H1 (cell line): ENCODE measurements at regions not wholly inside any gene's neighbourhood (a gene's known extent, or its start where the extent isn't known, plus 50 kb on each side); places are given as distances from the start of the nearest gene placed in this dataset.

Experiments used
- CTCF ChIA-PET: fragments of 300-600 bp; sonication (Branson Sonifier 250); formaldehyde crosslinking; loops from one replicate; lab custom pipeline; 2021; ENCODE audit not compliant: partially characterized antibody; lab: Charles Lee
- POLR2A ChIA-PET: fragments of 300-600 bp; sonication (Branson Sonifier 250); formaldehyde crosslinking; loops from one replicate; lab custom pipeline; 2021; ENCODE audit warnings: inconsistent platforms; ENCODE audit not compliant: partially characterized antibody; lab: Charles Lee
- DNase-seq, 2 experiments: peaks; one replicate each; pipeline versions ENCODE4 v3.0.0 to v3.0.0-alpha.2; 2010 to 2022; ENCODE audit warnings: low spot score in 2 of 2, low read depth in 1 of 2, mixed read lengths in 1 of 2
- FAIRE-seq: peaks from 2 replicates; lab custom pipeline; 2011; peaks lifted over from hg19 to GRCh38; lab: Jason Lieb, UNC
- H2AFZ ChIP-seq: 2 replicates; pipeline ENCODE4 v1.8.1; 2012; ENCODE audit warnings: low read length, inconsistent platforms
- H2AK5ac ChIP-seq: 2 replicates; pipeline ENCODE4 v1.6.1; 2013; ENCODE audit warnings: low read depth, low read length
- H2BK120ac ChIP-seq: replicated peaks from 2 replicates; pipeline ENCODE3; 2013; ENCODE audit warnings: low read depth, low read length, inconsistent platforms
- H2BK12ac ChIP-seq: 2 replicates; pipeline ENCODE4 v1.6.1; 2013; ENCODE audit warnings: low read depth, low read length
- H2BK15ac ChIP-seq: 2 replicates; pipeline ENCODE4 v1.6.1; 2013; ENCODE audit warnings: low read length
- H2BK20ac ChIP-seq: 2 replicates; pipeline ENCODE4 v1.6.1; 2013; ENCODE audit warnings: low read length
- H2BK5ac ChIP-seq: 2 replicates; pipeline ENCODE4 v1.6.1; 2013; ENCODE audit warnings: low read depth, low read length
- H3K14ac ChIP-seq: 2 replicates; pipeline ENCODE4 v1.6.1; 2013; ENCODE audit warnings: inconsistent platforms; ENCODE audit not compliant: insufficient read length
- H3K18ac ChIP-seq: 2 replicates; pipeline ENCODE4 v1.6.1; 2013; ENCODE audit warnings: low read length; ENCODE audit errors: extremely low read depth
- H3K23ac ChIP-seq: 2 replicates; pipeline ENCODE4 v1.6.1; 2013; ENCODE audit warnings: inconsistent platforms; ENCODE audit not compliant: insufficient read length
- H3K23me2 ChIP-seq: 2 replicates; pipeline ENCODE4 v1.6.1; 2013; ENCODE audit warnings: low read depth, low read length
- H3K27ac ChIP-seq: 2 replicates; pipeline ENCODE4 v1.6.1; 2011; ENCODE audit warnings: low read depth, low read length, inconsistent platforms
- H3K27me3 ChIP-seq, 4 experiments: replicated peaks in 1 of 4; 1 replicate in 1 of 4; 2 replicates in 3 of 4; pipeline versions ENCODE4 v1.6.1 to v1.8.1; 2011 to 2013; ENCODE audit warnings: low read length in 3 of 4, mild to moderate bottlenecking in 3 of 4, inconsistent platforms in 2 of 4, mixed read lengths in 2 of 4, moderate library complexity in 1 of 4; ENCODE audit not compliant: control insufficient read depth in 3 of 4, insufficient read depth in 3 of 4; ENCODE audit errors: extremely low read depth in 1 of 4
- H3K36me3 ChIP-seq, 4 experiments: 2 replicates each; pipeline versions ENCODE4 v1.6.1 to v1.8.1; 2011 to 2013; ENCODE audit warnings: mild to moderate bottlenecking in 4 of 4, low read length in 3 of 4, moderate library complexity in 2 of 4, control low read depth in 1 of 4, inconsistent platforms in 1 of 4; ENCODE audit not compliant: insufficient read depth in 4 of 4, control insufficient read depth in 2 of 4
- H3K4ac ChIP-seq: replicated peaks from 2 replicates; pipeline ENCODE3; 2013; ENCODE audit warnings: low read length, low read depth, mixed read lengths, inconsistent platforms; ENCODE audit not compliant: insufficient read length
- H3K4me1 ChIP-seq, 4 experiments: replicated peaks in 1 of 4; 1 replicate in 1 of 4; 2 replicates in 3 of 4; pipeline versions ENCODE4 v1.6.1 to v1.8.1; 2011 to 2013; ENCODE audit warnings: low read length in 3 of 4, inconsistent platforms in 2 of 4, mixed read lengths in 1 of 4; ENCODE audit not compliant: insufficient read depth in 4 of 4, control insufficient read depth in 3 of 4
- H3K4me2 ChIP-seq, 2 experiments: 2 replicates each; pipeline versions ENCODE4 v1.6.1 to v1.8.1; 2011 to 2013; ENCODE audit warnings: low read depth in 2 of 2, low read length in 2 of 2, control low read depth in 1 of 2, inconsistent platforms in 1 of 2, mild to moderate bottlenecking in 1 of 2; ENCODE audit not compliant: insufficient read depth in 1 of 2
- H3K4me3 ChIP-seq, 4 experiments: fragments of 200-600, 300-600 bp in 1 of 4; sonication (generic), shearing (Covaris generic), sonication (Bioruptor Twin) in 1 of 4; 2 replicates each; pipeline versions ENCODE4 v1.5.1 to v1.8.1; 2011 to 2016; ENCODE audit warnings: low read length in 4 of 4, low read depth in 3 of 4, control low read depth in 2 of 4, inconsistent platforms in 2 of 4, mild to moderate bottlenecking in 2 of 4, mixed read lengths in 1 of 4, moderate library complexity in 1 of 4; ENCODE audit not compliant: insufficient read depth in 2 of 4; ENCODE audit errors: extremely low read depth in 1 of 4
- H3K56ac ChIP-seq: replicated peaks from 2 replicates; pipeline ENCODE3; 2013; ENCODE audit warnings: low read depth, mild to moderate bottlenecking, mixed read lengths, low read length, inconsistent platforms; ENCODE audit not compliant: insufficient read length
- H3K79me1 ChIP-seq: 2 replicates; pipeline ENCODE4 v1.6.1; 2013; ENCODE audit warnings: low read depth, low read length, control low read depth
- H3K79me2 ChIP-seq, 2 experiments: 2 replicates each; pipeline versions ENCODE4 v1.6.1 to v1.8.1; 2012 to 2013; ENCODE audit warnings: low read length in 2 of 2, mild to moderate bottlenecking in 2 of 2, inconsistent platforms in 1 of 2; ENCODE audit not compliant: insufficient read depth in 2 of 2, control insufficient read depth in 1 of 2
- H3K9ac ChIP-seq, 4 experiments: replicated peaks in 1 of 4; 1 replicate in 1 of 4; 2 replicates in 3 of 4; pipeline versions ENCODE4 v1.6.1 to v1.8.1; 2011 to 2013; ENCODE audit warnings: low read depth in 3 of 4, low read length in 3 of 4, control low read depth in 2 of 4, mild to moderate bottlenecking in 2 of 4, moderate library complexity in 2 of 4, inconsistent platforms in 1 of 4; ENCODE audit errors: extremely low read depth in 1 of 4
- H3K9me3 ChIP-seq, 2 experiments: 2 replicates each; pipeline versions ENCODE4 v1.6.1 to v1.8.1; 2012 to 2013; ENCODE audit warnings: mild to moderate bottlenecking in 2 of 2, moderate library complexity in 2 of 2, control low read depth in 1 of 2, inconsistent platforms in 1 of 2, low read depth in 1 of 2, low read length in 1 of 2, mixed read lengths in 1 of 2; ENCODE audit not compliant: insufficient read depth in 2 of 2
- H4K20me1 ChIP-seq, 2 experiments: replicated peaks in 1 of 2; 2 replicates each; pipeline versions ENCODE3 to v1.8.1; 2011 to 2013; ENCODE audit warnings: inconsistent platforms in 2 of 2, low read length in 2 of 2, mild to moderate bottlenecking in 1 of 2; ENCODE audit not compliant: insufficient read depth in 2 of 2, control insufficient read depth in 1 of 2
- H4K5ac ChIP-seq: 2 replicates; pipeline ENCODE4 v1.6.1; 2013; ENCODE audit warnings: low read length, low read depth, mixed read lengths, inconsistent platforms; ENCODE audit not compliant: insufficient read length
- H4K8ac ChIP-seq: 2 replicates; pipeline ENCODE4 v1.8.0; 2013; ENCODE audit warnings: mild to moderate bottlenecking, moderate library complexity, low read length, inconsistent platforms; ENCODE audit not compliant: insufficient read depth; ENCODE audit errors: extremely low read depth
- H4K91ac ChIP-seq: replicated peaks from 2 replicates; pipeline ENCODE3; 2013; ENCODE audit warnings: low read length, mixed read lengths, inconsistent platforms; ENCODE audit not compliant: insufficient read length
- EZH2 ChIP-seq: fragments of 200-600 bp; sonication (generic); IDR thresholded peaks from 2 replicates; pipeline ENCODE4 v1.7.1; 2012; ENCODE audit warnings: low read depth, mild to moderate bottlenecking, moderate library complexity, low read length, inconsistent platforms; ENCODE audit not compliant: severe bottlenecking
- JUN ChIP-seq: IDR thresholded peaks from 2 replicates; pipeline ENCODE4 v1.6.1; 2011; ENCODE audit warnings: low read depth, mild to moderate bottlenecking, improper control_type of control experiment, low read length
- KDM1A ChIP-seq: fragments of 200-600, 300-600 bp; sonication (generic); IDR thresholded peaks from 2 replicates; pipeline ENCODE4 v1.7.1; 2016; ENCODE audit warnings: mild to moderate bottlenecking, low read length, borderline replicate concordance
- NRF1 ChIP-seq: IDR thresholded peaks from 2 replicates; pipeline ENCODE4 v1.6.1; 2011; ENCODE audit warnings: mild to moderate bottlenecking, low read depth, low read length, improper control_type of control experiment
- RAD21 ChIP-seq, 2 experiments: IDR thresholded peaks in 1 of 2; conservative IDR thresholded peaks in 1 of 2; 2 replicates each; pipeline ENCODE4 v1.6.1; 2011; ENCODE audit warnings: low read depth in 2 of 2, low read length in 2 of 2, improper control_type of control experiment in 1 of 2, inconsistent platforms in 1 of 2, mild to moderate bottlenecking in 1 of 2, moderate library complexity in 1 of 2
- SIRT6 ChIP-seq: IDR thresholded peaks from one replicate; pipeline ENCODE4 v1.7.1; 2012; ENCODE audit warnings: low read length, inconsistent platforms
- SP1 ChIP-seq: IDR thresholded peaks from 2 replicates; pipeline ENCODE4 v1.6.1; 2011; ENCODE audit warnings: low read depth, low read length
- SP4 ChIP-seq: IDR thresholded peaks from 2 replicates; pipeline ENCODE4 v1.6.1; 2012; ENCODE audit warnings: low read length, inconsistent platforms
- TAF7 ChIP-seq: optimal IDR thresholded peaks from 2 replicates; pipeline ENCODE3; 2011; ENCODE audit warnings: low read depth, mild to moderate bottlenecking, inconsistent platforms, low read length, moderate library complexity, borderline replicate concordance
- YY1 ChIP-seq: IDR thresholded peaks from 2 replicates; pipeline ENCODE4 v1.6.1; 2011; ENCODE audit warnings: low read depth, mild to moderate bottlenecking, low read length
- WGBS, 2 experiments: shearing (Covaris generic) in 1 of 2; methylation state at CpG; one replicate each; pipeline versions ENCODE4 v1.1.6 to v1.1.7; 2013 to 2015; ENCODE audit warnings: low lambda C conversion rate in 2 of 2, mixed read lengths in 2 of 2, inconsistent platforms in 1 of 2, low coverage in 1 of 2, missing lambda C conversion rate in 1 of 2; ENCODE audit not compliant: insufficient replicate concordance in 2 of 2, insufficient coverage in 1 of 2, insufficient read length in 1 of 2; ENCODE audit errors: extremely low coverage in 1 of 2, missing lambda C conversion rate in 1 of 2; 5-methylcytosine and 5-hydroxymethylcytosine counted together

DNA sequence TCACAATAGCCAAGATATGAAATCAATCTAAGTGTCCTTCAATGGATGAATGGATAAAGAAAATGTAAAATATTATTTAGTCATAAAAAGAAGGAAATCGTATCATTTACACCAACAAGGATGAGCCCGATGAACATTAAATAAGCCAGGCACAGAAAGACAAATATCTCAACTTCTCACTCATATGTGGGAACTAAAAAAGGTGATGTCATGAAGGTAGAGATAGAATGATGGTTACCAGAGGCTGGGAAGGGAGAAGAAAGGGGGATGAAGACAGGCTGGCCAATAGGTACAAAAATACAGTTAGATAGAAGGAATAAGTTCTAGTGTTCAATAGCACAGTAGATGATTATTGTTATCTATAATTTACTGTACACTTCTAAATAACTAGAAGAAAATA, 94.9 kb upstream of the RAP1B start:
- H2BK5ac ChIP-seq, result no peak overlapping the region
- H4K5ac ChIP-seq, result no peak overlapping the region
- H3K79me2 ChIP-seq, result no peaks in the 10 kb centered on the region
- no peak overlapping the region for H2BK15ac ChIP-seq
- H3K4ac ChIP-seq, result no peak overlapping the region
- H3K23ac ChIP-seq, result no peak overlapping the region
- H2BK20ac ChIP-seq, result no peak overlapping the region
- H3K9ac ChIP-seq, result no peak overlapping the region
- H3K23me2 ChIP-seq, result peaks cover 3% of the 10 kb centered on the region; the same call in 1 of the 2 replicates
- ChIA-PET POLR2A (no interaction called here), CTCF (no interaction called here)
- TF ChIP-seq JUN, result no peak
- no peak for TF ChIP-seq TAF7
- no peak for TF ChIP-seq NRF1
- no peak for TF ChIP-seq YY1
- no peak for TF ChIP-seq KDM1A
- no peak for TF ChIP-seq RAD21 (IDR thresholded peaks at IDR 0.05 in 1 of 2, conservative IDR thresholded peaks at IDR 0.05 in 1 of 2; ENCODE audit: low read depth in 2 of 2, low read length in 2 of 2)
- no peak for TF ChIP-seq SP1
- no peak for TF ChIP-seq SIRT6
- TF ChIP-seq EZH2, result no peak
- TF ChIP-seq SP4, result no peak
- H2AFZ ChIP-seq, result no peak overlapping the region
- H3K9me3 ChIP-seq, result no peaks in the 10 kb centered on the region
- H3K36me3 ChIP-seq, result no peaks in the 10 kb centered on the region
- no peak overlapping the region for H3K27ac ChIP-seq
- H2AK5ac ChIP-seq, result no peak overlapping the region
- no peak for DNase-seq
- H2BK120ac ChIP-seq, result no peak overlapping the region
- no peaks in the 10 kb centered on the region for H3K79me1 ChIP-seq
- H2BK12ac ChIP-seq, result no peak overlapping the region
- H4K91ac ChIP-seq, result no peak overlapping the region
- no peaks in the 10 kb centered on the region for H3K27me3 ChIP-seq
- H3K14ac ChIP-seq, result no peak overlapping the region
- H3K4me2 ChIP-seq, result no peak overlapping the region
- 93% methylated on average over 2 of the region's 2 CpGs; no CpG with 5 or more reads in 1 of the 2 experiments for WGBS, 2 experiments
- H3K18ac ChIP-seq, result no peak overlapping the region
- no peaks in the 10 kb centered on the region for H3K4me1 ChIP-seq
- no peak overlapping the region for H3K56ac ChIP-seq
- no peaks in the 10 kb centered on the region for H4K20me1 ChIP-seq
- no peak overlapping the region for H4K8ac ChIP-seq
- H3K4me3 ChIP-seq, result no peak overlapping the region
- FAIRE-seq, result no peak
